Hematopoietic multipotent progenitor cell treated with erythropoietin and hydrocortisone succinate and interleukin-3 and kit ligand, for 15 days (in vitro differentiated cells): ENCODE measurements at regions not wholly inside any gene's neighbourhood (a gene's known extent, or its start where the extent isn't known, plus 50 kb on each side); places are given as distances from the start of the nearest gene placed in this dataset.

ENCODE experiments used
- DNase-seq: peaks from one replicate; pipeline ENCODE4 v3.0.0-alpha.2; 2015; ENCODE audit warnings: low spot score

- no peak for DNase-seq
These were observed 151.3 kb downstream of the GAS1 start for GRCh38 chr9:86795823-86796553.

- no peak for DNase-seq
These were observed 152.3 kb downstream of the GAS1 start for GRCh38 chr9:86795047-86795442.

- DNase-seq, result no peak
These were observed 152.8 kb downstream of the GAS1 start for GRCh38 chr9:86794391-86795046.

GRCh38 chr9:86792136-86792535, 155.2 kb downstream of the GAS1 start:
- DNase-seq, result no peak

GRCh38 chr9:86790805-86791204, 156.5 kb downstream of the GAS1 start:
- DNase-seq, result no peak

- no peak for DNase-seq
These were observed 158.8 kb downstream of the GAS1 start for GRCh38 chr9:86788456-86788855.

GRCh38 chr9:86783884-86784283, 163.4 kb downstream of the GAS1 start:
- no peak for DNase-seq

- no peak for DNase-seq
These were observed 164.5 kb downstream of the GAS1 start for GRCh38 chr9:86782831-86783230.

GRCh38 chr9:86778761-86779160, 168.5 kb downstream of the GAS1 start:
- no peak for DNase-seq

- DNase-seq, result no peak
These were observed 171.6 kb downstream of the GAS1 start for GRCh38 chr9:86775718-86776117.

GRCh38 chr9:86774116-86774515, 173.2 kb downstream of the GAS1 start:
- DNase-seq, result no peak

GRCh38 chr9:86773422-86773945, 173.8 kb downstream of the GAS1 start:
- DNase-seq, result no peak

GRCh38 chr9:86772635-86772993, 174.7 kb downstream of the GAS1 start:
- DNase-seq, result no peak

GRCh38 chr9:86771941-86772634, 175.2 kb downstream of the GAS1 start:
- no peak for DNase-seq

- DNase-seq, result no peak
These were observed 175.9 kb downstream of the GAS1 start for GRCh38 chr9:86771420-86771819.

- no peak for DNase-seq
These were observed 178.6 kb downstream of the GAS1 start for GRCh38 chr9:86768709-86769108.

GRCh38 chr9:86768020-86768419, 179.3 kb downstream of the GAS1 start:
- no peak for DNase-seq

GRCh38 chr9:86767373-86767772, 179.9 kb downstream of the GAS1 start:
- DNase-seq, result no peak

- no peak for DNase-seq
These were observed 180.4 kb downstream of the GAS1 start for GRCh38 chr9:86766912-86767311.

GRCh38 chr9:86766511-86766910, 180.8 kb downstream of the GAS1 start:
- no peak for DNase-seq

GRCh38 chr9:86765746-86766430, 181.4 kb downstream of the GAS1 start:
- DNase-seq, result no peak

- no peak for DNase-seq
These were observed 182.5 kb downstream of the GAS1 start for GRCh38 chr9:86764671-86765343.
